ENCODE measurements at regions not wholly inside any gene's neighbourhood (a gene's known extent, or its start where the extent isn't known, plus 50 kb on each side); places are given as distances from the start of the nearest gene placed in this dataset.

DNA sequence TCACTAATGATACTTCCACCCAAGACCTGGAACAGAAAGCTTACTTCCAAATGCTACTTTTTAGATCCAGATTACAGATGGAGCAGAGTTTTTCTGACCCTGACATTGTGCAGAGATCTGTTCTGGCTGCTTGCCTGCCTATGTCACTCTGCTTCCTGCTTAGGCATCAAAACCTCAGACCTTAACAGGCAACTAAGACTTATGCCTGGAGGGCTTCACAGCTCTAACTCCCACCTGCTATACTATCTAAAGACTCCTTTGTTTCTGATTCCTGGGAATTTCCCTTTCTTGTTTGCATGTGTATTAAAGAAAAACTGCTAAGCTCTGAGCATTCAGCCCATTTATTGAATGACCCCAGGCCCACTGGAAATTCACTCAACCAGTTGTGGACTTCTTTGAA is 157.4 kb upstream of the NPHP3 start:
- no peak overlapping the region for H3K4me3 ChIP-seq (ENCODE audit: low read depth, low read length)
- H3K18ac ChIP-seq (ENCODE audit: low read length): no peak overlapping the region
- no peak overlapping the region for H4K91ac ChIP-seq (ENCODE audit: low read depth, low read length)
- peak overlapping the region; percentile 70 for H3K27ac ChIP-seq (ENCODE audit: low read depth, low read length)
- no peak overlapping the region for H2BK12ac ChIP-seq (ENCODE audit: low read length)
- no peak overlapping the region for H2BK5ac ChIP-seq (ENCODE audit: low read depth, low read length, poor library complexity)
- no peak overlapping the region for H3K23ac ChIP-seq (ENCODE audit: low read length)
- no peak overlapping the region for H2BK120ac ChIP-seq (ENCODE audit: insufficient read depth, low read length, poor library complexity)
- H4K12ac ChIP-seq (ENCODE audit: low read depth, low read length): no peak overlapping the region
- no peak overlapping the region for H2AK5ac ChIP-seq (ENCODE audit: low read length)
- peaks cover 3% of the 10 kb centered on the region for H3K9me3 ChIP-seq (ENCODE audit: insufficient read depth, low read depth, low read length)
- no peaks in the 10 kb centered on the region for H3K27me3 ChIP-seq (ENCODE audit: insufficient read depth, low read length)
- H3K4me1 ChIP-seq (ENCODE audit: control insufficient read depth in 1 of 2, insufficient read depth in 2 of 2, low read length in 2 of 2): peaks cover 2 to 8% of the 10 kb centered on the region in 2 experiments
- H3K36me3 ChIP-seq (ENCODE audit: control insufficient read depth in 1 of 2, insufficient read depth in 2 of 2, low read length in 2 of 2): no peaks in the 10 kb centered on the region
- peak overlapping the region; percentile 23 for H3K4me2 ChIP-seq (ENCODE audit: low read length)
- no peak overlapping the region for H4K8ac ChIP-seq (ENCODE audit: low read depth, low read length)
- no peak for DNase-seq
- H3K79me2 ChIP-seq (ENCODE audit: control insufficient read depth, insufficient read depth, low read length, poor library complexity): no peaks in the 10 kb centered on the region
- H2AFZ ChIP-seq (ENCODE audit: insufficient read depth, low read length, poor library complexity): no peak overlapping the region
- H3K79me1 ChIP-seq (ENCODE audit: low read length): peaks cover 2% of the 10 kb centered on the region
- H3K14ac ChIP-seq (ENCODE audit: low read length): no peak overlapping the region
- H3K9ac ChIP-seq (ENCODE audit: low read length): no peak overlapping the region
- H3K4ac ChIP-seq (ENCODE audit: low read depth, low read length): no peak overlapping the region

DNA sequence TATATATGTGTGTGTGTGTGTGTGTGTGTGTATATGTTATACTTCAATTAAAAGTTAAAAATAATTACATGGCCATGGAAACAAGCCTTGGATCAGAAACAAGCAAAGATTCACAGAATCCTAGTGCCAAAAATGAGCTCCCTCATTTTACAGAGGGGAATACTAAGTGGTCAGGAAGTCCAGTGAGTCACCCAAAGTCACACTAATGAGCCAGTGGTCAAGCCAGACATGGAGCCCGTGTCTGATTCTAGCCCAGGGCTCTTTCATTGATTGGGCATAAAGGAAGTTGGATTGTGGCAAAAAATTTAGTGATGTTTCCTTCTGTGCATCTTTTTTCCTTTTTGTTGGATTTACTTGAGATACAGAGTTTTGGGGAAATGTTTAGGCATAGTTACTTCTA is 152.5 kb upstream of the NPHP3 start:
- Histone ChIP-seq H3K23ac (ENCODE audit: low read length) (no peak overlapping the region), H3K18ac (ENCODE audit: low read length) (no peak overlapping the region), H3K9me3 (ENCODE audit: insufficient read depth, low read depth, low read length) (no peaks in the 10 kb centered on the region), H3K4me1 (ENCODE audit: control insufficient read depth in 1 of 2, insufficient read depth in 2 of 2, low read length in 2 of 2) (peaks cover 6 to 7% of the 10 kb centered on the region in 2 experiments), H2BK120ac (ENCODE audit: insufficient read depth, low read length, poor library complexity) (no peak overlapping the region), H4K91ac (ENCODE audit: low read depth, low read length) (no peak overlapping the region), H3K79me2 (ENCODE audit: control insufficient read depth, insufficient read depth, low read length, poor library complexity) (no peaks in the 10 kb centered on the region), H4K8ac (ENCODE audit: low read depth, low read length) (no peak overlapping the region), H2AFZ (ENCODE audit: insufficient read depth, low read length, poor library complexity) (no peak overlapping the region), H3K4me3 (ENCODE audit: low read depth, low read length) (no peak overlapping the region), H3K79me1 (ENCODE audit: low read length) (no peaks in the 10 kb centered on the region), H2BK5ac (ENCODE audit: low read depth, low read length, poor library complexity) (no peak overlapping the region), H3K4ac (ENCODE audit: low read depth, low read length) (no peak overlapping the region), H4K12ac (ENCODE audit: low read depth, low read length) (no peak overlapping the region), H3K27ac (ENCODE audit: low read depth, low read length) (no peak overlapping the region), H3K4me2 (ENCODE audit: low read length) (no peak overlapping the region), H2AK5ac (ENCODE audit: low read length) (no peak overlapping the region), H2BK12ac (ENCODE audit: low read length) (no peak overlapping the region), H3K14ac (ENCODE audit: low read length) (no peak overlapping the region), H3K27me3 (ENCODE audit: insufficient read depth, low read length) (no peaks in the 10 kb centered on the region), H3K36me3 (ENCODE audit: control insufficient read depth in 1 of 2, insufficient read depth in 2 of 2, low read length in 2 of 2) (no peaks in the 10 kb centered on the region), H3K9ac (ENCODE audit: low read length) (no peak overlapping the region)
- DNase-seq: no peak
- no CpG with 5 or more reads among the region's 1 CpG for WGBS (ENCODE audit: extremely low coverage, insufficient coverage, insufficient read length)

DNA sequence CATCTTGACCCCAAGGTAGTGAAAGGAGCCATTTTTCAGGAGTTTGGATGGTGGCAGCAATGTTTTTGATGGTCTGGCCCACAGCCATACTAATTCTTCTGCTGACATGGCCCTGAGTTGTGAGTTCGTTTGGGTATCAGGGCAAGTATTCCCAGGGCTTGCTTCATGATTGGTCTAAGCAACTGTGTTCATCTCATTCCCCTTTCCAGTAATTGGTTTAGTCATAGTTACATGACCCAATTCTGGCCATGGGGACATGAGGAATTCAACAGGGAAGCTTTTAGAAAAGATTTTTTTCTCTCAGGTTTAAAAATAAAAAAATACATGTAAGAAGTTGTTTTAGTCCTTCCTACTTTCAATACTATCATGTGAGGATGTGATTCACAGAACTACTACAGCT is 150.5 kb upstream of the NPHP3 start:
- Histone ChIP-seq H2AK5ac (ENCODE audit: low read length) (no peak overlapping the region), H3K27me3 (ENCODE audit: insufficient read depth, low read length) (no peaks in the 10 kb centered on the region), H2AFZ (ENCODE audit: insufficient read depth, low read length, poor library complexity) (no peak overlapping the region), H3K4me1 (ENCODE audit: control insufficient read depth in 1 of 2, insufficient read depth in 2 of 2, low read length in 2 of 2) (peaks cover 6 to 7% of the 10 kb centered on the region in 2 experiments), H2BK12ac (ENCODE audit: low read length) (no peak overlapping the region), H3K23ac (ENCODE audit: low read length) (no peak overlapping the region), H2BK120ac (ENCODE audit: insufficient read depth, low read length, poor library complexity) (no peak overlapping the region), H2BK5ac (ENCODE audit: low read depth, low read length, poor library complexity) (no peak overlapping the region), H3K4ac (ENCODE audit: low read depth, low read length) (no peak overlapping the region), H4K8ac (ENCODE audit: low read depth, low read length) (no peak overlapping the region), H3K79me1 (ENCODE audit: low read length) (no peaks in the 10 kb centered on the region), H4K91ac (ENCODE audit: low read depth, low read length) (no peak overlapping the region), H3K79me2 (ENCODE audit: control insufficient read depth, insufficient read depth, low read length, poor library complexity) (no peaks in the 10 kb centered on the region), H3K9me3 (ENCODE audit: insufficient read depth, low read depth, low read length) (no peaks in the 10 kb centered on the region), H3K18ac (ENCODE audit: low read length) (no peak overlapping the region), H3K4me3 (ENCODE audit: low read depth, low read length) (no peak overlapping the region), H3K36me3 (ENCODE audit: control insufficient read depth in 1 of 2, insufficient read depth in 2 of 2, low read length in 2 of 2) (no peaks in the 10 kb centered on the region), H3K4me2 (ENCODE audit: low read length) (no peak overlapping the region), H4K12ac (ENCODE audit: low read depth, low read length) (no peak overlapping the region), H3K14ac (ENCODE audit: low read length) (no peak overlapping the region), H3K27ac (ENCODE audit: low read depth, low read length) (no peak overlapping the region), H3K9ac (ENCODE audit: low read length) (no peak overlapping the region)
- WGBS (ENCODE audit: extremely low coverage, insufficient coverage, insufficient read length): no CpG with 5 or more reads among the region's 1 CpG
- no peak for DNase-seq

DNA sequence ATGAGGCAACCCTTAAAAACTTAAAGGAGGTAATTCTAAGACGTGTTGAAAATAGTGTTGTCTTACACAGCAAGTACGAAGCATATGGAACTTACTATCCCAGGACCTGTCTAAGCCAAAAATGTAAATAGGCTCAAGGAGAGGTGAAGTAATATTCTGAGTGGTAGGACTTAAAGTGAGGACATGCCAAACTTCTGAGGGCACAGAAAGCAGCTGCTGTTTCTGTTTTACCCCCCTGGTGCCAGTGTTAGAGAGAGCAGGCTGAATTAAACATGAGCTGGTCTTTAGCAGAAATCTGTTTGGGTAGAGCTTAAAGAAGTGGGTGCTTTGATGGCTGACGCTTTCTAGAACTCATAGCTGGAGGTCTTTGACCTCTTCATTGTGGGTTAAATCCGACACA is 149.7 kb upstream of the NPHP3 start:
- Histone ChIP-seq H3K9ac (ENCODE audit: low read length) (no peak overlapping the region), H3K27me3 (ENCODE audit: insufficient read depth, low read length) (no peaks in the 10 kb centered on the region), H3K36me3 (ENCODE audit: control insufficient read depth in 1 of 2, insufficient read depth in 2 of 2, low read length in 2 of 2) (no peaks in the 10 kb centered on the region), H3K9me3 (ENCODE audit: insufficient read depth, low read depth, low read length) (no peaks in the 10 kb centered on the region), H4K91ac (ENCODE audit: low read depth, low read length) (no peak overlapping the region), H3K4me3 (ENCODE audit: low read depth, low read length) (no peak overlapping the region), H3K4me2 (ENCODE audit: low read length) (no peak overlapping the region), H2BK120ac (ENCODE audit: insufficient read depth, low read length, poor library complexity) (no peak overlapping the region), H3K4me1 (ENCODE audit: control insufficient read depth in 1 of 2, insufficient read depth in 2 of 2, low read length in 2 of 2) (peaks cover 6 to 7% of the 10 kb centered on the region in 2 experiments), H2BK12ac (ENCODE audit: low read length) (no peak overlapping the region), H4K12ac (ENCODE audit: low read depth, low read length) (no peak overlapping the region), H3K79me2 (ENCODE audit: control insufficient read depth, insufficient read depth, low read length, poor library complexity) (no peaks in the 10 kb centered on the region), H3K18ac (ENCODE audit: low read length) (no peak overlapping the region), H3K4ac (ENCODE audit: low read depth, low read length) (no peak overlapping the region), H3K14ac (ENCODE audit: low read length) (no peak overlapping the region), H3K27ac (ENCODE audit: low read depth, low read length) (no peak overlapping the region), H2AK5ac (ENCODE audit: low read length) (no peak overlapping the region), H2BK5ac (ENCODE audit: low read depth, low read length, poor library complexity) (no peak overlapping the region), H2AFZ (ENCODE audit: insufficient read depth, low read length, poor library complexity) (no peak overlapping the region), H3K79me1 (ENCODE audit: low read length) (no peaks in the 10 kb centered on the region), H4K8ac (ENCODE audit: low read depth, low read length) (no peak overlapping the region), H3K23ac (ENCODE audit: low read length) (no peak overlapping the region)
- no CpG with 5 or more reads among the region's 4 CpGs for WGBS (ENCODE audit: extremely low coverage, insufficient coverage, insufficient read length)
- no peak for DNase-seq

All from trophoblast cell (in vitro differentiated cells and primary cell).